Caco-2 (cell line): ENCODE measurements at regions not wholly inside any gene's neighbourhood (a gene's known extent, or its start where the extent isn't known, plus 50 kb on each side); places are given as distances from the start of the nearest gene placed in this dataset.

Experiments used
- BruUV-seq: library from RNA; stranded (reverse); fragments of 400-500 nt; replicated peaks from 2 replicates; lab custom pipeline; 2021; lab: Mats Ljungman, UMichigan
- CTCF ChIA-PET: fragments of 300-600 bp; sonication (Branson Sonifier 250); formaldehyde crosslinking; loops from one replicate; lab custom pipeline; 2022; ENCODE audit warnings: antibody characterized with exemption; lab: Charles Lee
- POLR2A ChIA-PET: fragments of 300-600 bp; sonication (Branson Sonifier 250); formaldehyde crosslinking; loops from one replicate; lab custom pipeline; 2022; ENCODE audit warnings: antibody characterized with exemption; lab: Charles Lee
- DNase-seq, 2 experiments: peaks; one replicate each; pipeline versions ENCODE4 v3.0.0 to v3.0.0-alpha.2; 2020 to 2022
- H3K27me3 ChIP-seq: replicated peaks from 2 replicates; pipeline ENCODE4 v1.6.0; 2011; ENCODE audit warnings: low read length; ENCODE audit not compliant: control insufficient read depth, insufficient read depth
- H3K36me3 ChIP-seq: 2 replicates; pipeline ENCODE4 v1.5.1; 2011; ENCODE audit warnings: low read length; ENCODE audit not compliant: control insufficient read depth, insufficient read depth
- H3K4me1 ChIP-seq: fragments of 250-450 bp; sonication (Bioruptor Pico); 2 replicates; pipeline ENCODE4 v1.5.1; 2020; ENCODE audit warnings: mild to moderate bottlenecking
- H3K4me3 ChIP-seq: 2 replicates; pipeline ENCODE4 v1.5.1; 2011; ENCODE audit warnings: low read depth, mild to moderate bottlenecking, control low read depth, low read length
- H3K9me3 ChIP-seq: fragments of 250-450 bp; sonication (Bioruptor Pico); 2 replicates; pipeline ENCODE4 v1.5.1; 2020; ENCODE audit warnings: mild to moderate bottlenecking, moderate library complexity
- H3K27ac Mint-ChIP-seq: one replicate; pipeline ENCODE4 v1.8.0; 2022; ENCODE audit warnings: mixed read lengths; ENCODE audit not compliant: unreplicated experiment
- H3K27me3 Mint-ChIP-seq: one replicate; pipeline ENCODE4 v1.8.0; 2022; ENCODE audit warnings: mixed read lengths; ENCODE audit not compliant: insufficient read depth, unreplicated experiment
- H3K36me3 Mint-ChIP-seq: one replicate; pipeline ENCODE4 v1.8.0; 2022; ENCODE audit warnings: mild to moderate bottlenecking, mixed read lengths; ENCODE audit not compliant: insufficient read depth, unreplicated experiment
- H3K4me1 Mint-ChIP-seq: one replicate; pipeline ENCODE4 v1.8.0; 2022; ENCODE audit warnings: low read depth, mixed read lengths; ENCODE audit not compliant: unreplicated experiment
- H3K4me3 Mint-ChIP-seq: one replicate; pipeline ENCODE4 v1.8.0; 2022; ENCODE audit warnings: mild to moderate bottlenecking, moderate library complexity, mixed read lengths; ENCODE audit not compliant: unreplicated experiment
- H3K9me3 Mint-ChIP-seq: one replicate; pipeline ENCODE4 v1.8.0; 2022; ENCODE audit warnings: mixed read lengths; ENCODE audit not compliant: unreplicated experiment
- intact Hi-C: fragments of 100-400 bp; cut with micrococcal nuclease; formaldehyde crosslinking; loops from one replicate; pipeline ENCODE4 v1.10.0; 2022; ENCODE audit not compliant: unreplicated experiment
- TF ChIP-seq, protein P1 (sequence below), 2 experiments: fragments of 200-600 bp in 1 of 2; IDR thresholded peaks; 1 replicate in 1 of 2; 2 replicates in 1 of 2; pipeline versions ENCODE4 v1.5.1 to v1.8.0; 2011 to 2022; ENCODE audit warnings: antibody characterized with exemption in 1 of 2, control low read depth in 1 of 2, inconsistent platforms in 1 of 2, low read depth in 1 of 2, low read length in 1 of 2, mild to moderate bottlenecking in 1 of 2, moderate library complexity in 1 of 2; ENCODE audit not compliant: insufficient read depth in 1 of 2, severe bottlenecking in 1 of 2, unreplicated experiment in 1 of 2

DNA sequence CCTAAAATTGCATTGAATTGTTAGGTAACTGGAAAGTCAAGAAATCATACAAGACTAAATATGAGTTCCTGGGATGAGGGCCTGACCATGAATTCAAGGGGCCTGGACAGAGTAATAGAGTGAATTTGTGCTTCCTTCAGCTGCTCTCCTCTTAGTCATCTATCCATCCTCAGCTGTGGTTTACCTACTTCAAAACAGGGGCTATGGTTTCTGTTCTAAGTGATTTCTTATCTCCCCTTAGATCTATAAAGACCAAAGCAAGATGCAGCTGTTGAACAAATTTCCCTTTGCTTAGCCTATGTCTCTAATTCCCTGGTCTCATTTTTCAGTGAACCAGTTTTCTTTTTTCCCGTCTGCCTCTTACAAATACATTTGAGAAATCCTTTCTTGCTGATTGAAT is 428.5 kb downstream of the FAM181B start:
- Histone ChIP-seq H3K36me3 (no peaks in the 10 kb centered on the region), H3K9me3 (no peaks in the 10 kb centered on the region), H3K4me1 (peaks cover 8% of the 10 kb centered on the region), H3K4me3 (no peak overlapping the region), H3K27me3 (no peaks in the 10 kb centered on the region)
- intact Hi-C loops: no loop called here
- peaks cover 4% of the 10 kb centered on the region for H3K27me3 Mint-ChIP-seq
- H3K27ac Mint-ChIP-seq: no peak overlapping the region
- no TSS peak for BruUV-seq
- no peaks in the 10 kb centered on the region for H3K9me3 Mint-ChIP-seq
- H3K4me3 Mint-ChIP-seq: no peak overlapping the region
- DNase-seq: no peak
- TF ChIP-seq, protein P1, sequence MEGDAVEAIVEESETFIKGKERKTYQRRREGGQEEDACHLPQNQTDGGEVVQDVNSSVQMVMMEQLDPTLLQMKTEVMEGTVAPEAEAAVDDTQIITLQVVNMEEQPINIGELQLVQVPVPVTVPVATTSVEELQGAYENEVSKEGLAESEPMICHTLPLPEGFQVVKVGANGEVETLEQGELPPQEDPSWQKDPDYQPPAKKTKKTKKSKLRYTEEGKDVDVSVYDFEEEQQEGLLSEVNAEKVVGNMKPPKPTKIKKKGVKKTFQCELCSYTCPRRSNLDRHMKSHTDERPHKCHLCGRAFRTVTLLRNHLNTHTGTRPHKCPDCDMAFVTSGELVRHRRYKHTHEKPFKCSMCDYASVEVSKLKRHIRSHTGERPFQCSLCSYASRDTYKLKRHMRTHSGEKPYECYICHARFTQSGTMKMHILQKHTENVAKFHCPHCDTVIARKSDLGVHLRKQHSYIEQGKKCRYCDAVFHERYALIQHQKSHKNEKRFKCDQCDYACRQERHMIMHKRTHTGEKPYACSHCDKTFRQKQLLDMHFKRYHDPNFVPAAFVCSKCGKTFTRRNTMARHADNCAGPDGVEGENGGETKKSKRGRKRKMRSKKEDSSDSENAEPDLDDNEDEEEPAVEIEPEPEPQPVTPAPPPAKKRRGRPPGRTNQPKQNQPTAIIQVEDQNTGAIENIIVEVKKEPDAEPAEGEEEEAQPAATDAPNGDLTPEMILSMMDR (IDR thresholded peaks at IDR 0.05; ENCODE audit: insufficient read depth in 1 of 2, low read depth in 1 of 2, low read length in 1 of 2, severe bottlenecking in 1 of 2, unreplicated experiment in 1 of 2): no peak
- no peaks in the 10 kb centered on the region for H3K36me3 Mint-ChIP-seq
- ChIA-PET CTCF (no interaction called here), POLR2A (no interaction called here)
- no peaks in the 10 kb centered on the region for H3K4me1 Mint-ChIP-seq

DNA sequence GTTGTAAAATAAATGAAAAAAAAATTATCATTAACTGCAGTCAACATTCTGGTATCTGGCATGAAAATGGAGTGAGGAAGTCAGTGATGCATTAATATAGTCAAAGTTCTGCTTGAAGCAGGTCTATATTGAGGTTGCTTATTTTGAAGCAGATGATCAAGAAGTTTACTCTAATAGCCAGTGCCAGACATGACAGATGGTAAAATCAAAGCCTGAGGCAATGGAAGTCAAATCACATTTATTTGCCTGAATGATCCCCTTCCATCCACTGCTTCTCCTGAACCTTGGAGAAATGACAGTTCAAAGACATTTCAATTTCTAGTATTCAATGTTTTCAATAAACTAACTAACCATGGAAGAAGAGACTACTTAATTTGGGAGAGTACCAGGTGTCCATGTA is 430.0 kb downstream of the FAM181B start:
- CTCF ChIA-PET: no interaction called here
- DNase-seq: no peak
- intact Hi-C loops: no loop called here
- Mint-ChIP-seq H3K9me3 (no peaks in the 10 kb centered on the region), H3K4me1 (no peaks in the 10 kb centered on the region), H3K4me3 (no peak overlapping the region), H3K27ac (no peak overlapping the region), H3K27me3 (peaks cover 6% of the 10 kb centered on the region), H3K36me3 (no peaks in the 10 kb centered on the region)
- no TSS peak for BruUV-seq
- Histone ChIP-seq H3K4me1 (no peaks in the 10 kb centered on the region), H3K4me3 (no peak overlapping the region), H3K36me3 (no peaks in the 10 kb centered on the region), H3K9me3 (no peaks in the 10 kb centered on the region), H3K27me3 (no peaks in the 10 kb centered on the region)
- POLR2A ChIA-PET: no interaction called here
- TF ChIP-seq, protein P1 (IDR thresholded peaks at IDR 0.05; ENCODE audit: insufficient read depth in 1 of 2, low read depth in 1 of 2, low read length in 1 of 2, severe bottlenecking in 1 of 2, unreplicated experiment in 1 of 2): no peak

DNA sequence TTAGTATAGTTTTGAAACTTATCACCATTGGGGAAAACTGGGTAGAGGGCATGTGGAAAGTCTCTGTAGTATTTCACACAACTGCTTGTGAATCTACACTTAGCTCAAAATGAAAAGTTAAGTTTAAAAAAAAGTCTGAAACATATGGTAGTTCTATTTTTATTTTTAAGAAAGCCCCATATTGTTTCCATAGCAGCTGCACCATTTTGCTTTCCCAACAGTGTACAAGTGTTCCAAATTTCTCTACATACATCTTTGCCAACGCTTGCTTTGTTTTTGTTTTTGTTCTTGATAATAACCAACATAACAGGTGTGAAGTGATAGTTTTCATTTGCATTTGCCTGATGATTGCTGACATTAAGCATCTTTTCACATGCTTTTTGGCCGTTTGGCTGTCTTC is 445.2 kb downstream of the FAM181B start:
- no peak for DNase-seq
- Histone ChIP-seq H3K27me3 (no peaks in the 10 kb centered on the region), H3K4me1 (no peaks in the 10 kb centered on the region), H3K9me3 (no peaks in the 10 kb centered on the region), H3K4me3 (no peak overlapping the region), H3K36me3 (no peaks in the 10 kb centered on the region)
- intact Hi-C loops: no loop called here
- Mint-ChIP-seq H3K27ac (no peak overlapping the region), H3K4me1 (no peaks in the 10 kb centered on the region), H3K36me3 (no peaks in the 10 kb centered on the region), H3K4me3 (no peak overlapping the region), H3K27me3 (no peaks in the 10 kb centered on the region), H3K9me3 (peaks cover 7% of the 10 kb centered on the region)
- ChIA-PET POLR2A (no interaction called here), CTCF (no interaction called here)
- TF ChIP-seq, protein P1 (IDR thresholded peaks at IDR 0.05; ENCODE audit: insufficient read depth in 1 of 2, low read depth in 1 of 2, low read length in 1 of 2, severe bottlenecking in 1 of 2, unreplicated experiment in 1 of 2): no peak
- BruUV-seq: no TSS peak
